ENCODE measurements at regions not wholly inside any gene's neighbourhood (a gene's known extent, or its start where the extent isn't known, plus 50 kb on each side); places are given as distances from the start of the nearest gene placed in this dataset.

- ChIA-PET POLR2A (no interaction called here), CTCF (no interaction called here)
- Histone ChIP-seq H3K36me3 (ENCODE audit: control insufficient read depth, insufficient read depth, low read length) (no peaks in the 10 kb centered on the region), H3K27ac (ENCODE audit: low read length) (no peak overlapping the region), H3K4me3 (ENCODE audit: low read depth in 2 of 2, low read length in 2 of 2) (no peak overlapping the region), H3K27me3 (ENCODE audit: control insufficient read depth, insufficient read depth, low read length) (no peaks in the 10 kb centered on the region), H3K4me1 (ENCODE audit: control insufficient read depth, insufficient read depth, low read length) (no peaks in the 10 kb centered on the region), H3K9me3 (ENCODE audit: control insufficient read depth, insufficient read depth, low read depth, low read length) (no peaks in the 10 kb centered on the region)
- TF ChIP-seq POLR2AphosphoS5 (IDR thresholded peaks at IDR 0.05; ENCODE audit: low read depth, low read length) (no peak), TCF7L2 (IDR thresholded peaks at IDR 0.05; ENCODE audit: low read depth, low read length) (no peak), SIN3A (IDR thresholded peaks at IDR 0.05; ENCODE audit: borderline replicate concordance, insufficient read depth, low read depth, low read length) (no peak), CTCF (IDR thresholded peaks at IDR 0.05) (no peak)
- TF ChIP-seq, protein P1, sequence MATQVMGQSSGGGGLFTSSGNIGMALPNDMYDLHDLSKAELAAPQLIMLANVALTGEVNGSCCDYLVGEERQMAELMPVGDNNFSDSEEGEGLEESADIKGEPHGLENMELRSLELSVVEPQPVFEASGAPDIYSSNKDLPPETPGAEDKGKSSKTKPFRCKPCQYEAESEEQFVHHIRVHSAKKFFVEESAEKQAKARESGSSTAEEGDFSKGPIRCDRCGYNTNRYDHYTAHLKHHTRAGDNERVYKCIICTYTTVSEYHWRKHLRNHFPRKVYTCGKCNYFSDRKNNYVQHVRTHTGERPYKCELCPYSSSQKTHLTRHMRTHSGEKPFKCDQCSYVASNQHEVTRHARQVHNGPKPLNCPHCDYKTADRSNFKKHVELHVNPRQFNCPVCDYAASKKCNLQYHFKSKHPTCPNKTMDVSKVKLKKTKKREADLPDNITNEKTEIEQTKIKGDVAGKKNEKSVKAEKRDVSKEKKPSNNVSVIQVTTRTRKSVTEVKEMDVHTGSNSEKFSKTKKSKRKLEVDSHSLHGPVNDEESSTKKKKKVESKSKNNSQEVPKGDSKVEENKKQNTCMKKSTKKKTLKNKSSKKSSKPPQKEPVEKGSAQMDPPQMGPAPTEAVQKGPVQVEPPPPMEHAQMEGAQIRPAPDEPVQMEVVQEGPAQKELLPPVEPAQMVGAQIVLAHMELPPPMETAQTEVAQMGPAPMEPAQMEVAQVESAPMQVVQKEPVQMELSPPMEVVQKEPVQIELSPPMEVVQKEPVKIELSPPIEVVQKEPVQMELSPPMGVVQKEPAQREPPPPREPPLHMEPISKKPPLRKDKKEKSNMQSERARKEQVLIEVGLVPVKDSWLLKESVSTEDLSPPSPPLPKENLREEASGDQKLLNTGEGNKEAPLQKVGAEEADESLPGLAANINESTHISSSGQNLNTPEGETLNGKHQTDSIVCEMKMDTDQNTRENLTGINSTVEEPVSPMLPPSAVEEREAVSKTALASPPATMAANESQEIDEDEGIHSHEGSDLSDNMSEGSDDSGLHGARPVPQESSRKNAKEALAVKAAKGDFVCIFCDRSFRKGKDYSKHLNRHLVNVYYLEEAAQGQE (IDR thresholded peaks at IDR 0.05; ENCODE audit: insufficient read depth in 1 of 2, low read depth in 2 of 2, low read length in 1 of 2), result no peak
- no TSS peak for BruUV-seq (replicated peaks)
- ATAC-seq, result no peak
- DNase-seq (ENCODE audit: low read depth, low spot score), result no peak
- in situ Hi-C loops (cut with HindIII; ENCODE audit: low pct_unique_long_range_greater_than_20kb, low sequenced_read_pairs) (no loop called here), intact Hi-C loops (cut with micrococcal nuclease; ENCODE audit: unreplicated experiment) (no loop called here)
Measured at GRCh38 chr20:10828180-10828579, 154.4 kb upstream of the JAG1 start.

DNA sequence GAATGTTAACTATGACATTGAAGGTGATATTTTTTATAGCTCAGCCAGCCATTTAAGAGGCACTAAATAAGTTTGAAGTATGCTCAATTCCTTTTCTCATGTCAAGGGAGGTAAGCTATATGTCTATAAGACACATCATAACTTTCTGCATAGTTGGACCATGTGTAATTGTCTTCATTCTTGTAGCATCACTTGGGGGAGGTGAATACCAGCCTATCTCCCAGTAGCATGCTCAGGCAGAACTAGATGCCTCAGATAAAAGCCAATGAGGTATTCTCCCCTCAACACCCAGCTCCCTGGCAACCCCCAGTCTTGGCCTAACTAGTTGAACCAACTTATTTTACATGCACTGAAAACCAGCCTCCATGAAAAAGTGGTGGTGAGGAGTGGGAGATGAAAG is 158.3 kb upstream of the JAG1 start:
- ATAC-seq, result no peak
- CTCF ChIA-PET, result no interaction called here

More for the DNA sequence above, 158.3 kb upstream of the JAG1 start:
- no TSS peak for BruUV-seq (replicated peaks)
- H3K36me3 ChIP-seq (ENCODE audit: control insufficient read depth, insufficient read depth, low read length), result no peaks in the 10 kb centered on the region
- POLR2A ChIA-PET, result no interaction called here
- no peak for DNase-seq (ENCODE audit: low read depth, low spot score)
- no peaks in the 10 kb centered on the region for H3K9me3 ChIP-seq (ENCODE audit: control insufficient read depth, insufficient read depth, low read depth, low read length)
- H3K4me1 ChIP-seq (ENCODE audit: control insufficient read depth, insufficient read depth, low read length), result no peaks in the 10 kb centered on the region
- in situ Hi-C loops (cut with HindIII; ENCODE audit: low pct_unique_long_range_greater_than_20kb, low sequenced_read_pairs) (no loop called here), intact Hi-C loops (cut with micrococcal nuclease; ENCODE audit: unreplicated experiment) (no loop called here)
- TF ChIP-seq TCF7L2 (IDR thresholded peaks at IDR 0.05; ENCODE audit: low read depth, low read length), result no peak
- no peak for TF ChIP-seq POLR2AphosphoS5 (IDR thresholded peaks at IDR 0.05; ENCODE audit: low read depth, low read length)
- no peak for TF ChIP-seq SIN3A (IDR thresholded peaks at IDR 0.05; ENCODE audit: borderline replicate concordance, insufficient read depth, low read depth, low read length)
- TF ChIP-seq, protein P1 (IDR thresholded peaks at IDR 0.05; ENCODE audit: insufficient read depth in 1 of 2, low read depth in 2 of 2, low read length in 1 of 2), result no peak
- no peak for TF ChIP-seq CTCF (IDR thresholded peaks at IDR 0.05)
- H3K27ac ChIP-seq (ENCODE audit: low read length), result no peak overlapping the region
- no peak overlapping the region for H3K4me3 ChIP-seq (ENCODE audit: low read depth in 2 of 2, low read length in 2 of 2)
- H3K27me3 ChIP-seq (ENCODE audit: control insufficient read depth, insufficient read depth, low read length), result no peaks in the 10 kb centered on the region

Data from Panc1 (cell line).